Ovary (tissue), 3 donors: ENCODE measurements at regions not wholly inside any gene's neighbourhood (a gene's known extent, or its start where the extent isn't known, plus 50 kb on each side); places are given as distances from the start of the nearest gene placed in this dataset.

Experiments
- POLR2A ChIP-seq: fragments of 450-650 bp; IDR thresholded peaks from one replicate; pipeline ENCODE4 v1.6.1; 2017; ENCODE audit warnings: antibody characterized with exemption, mild to moderate bottlenecking, moderate library complexity
- TF ChIP-seq, protein P1 (sequence below), 3 donors: fragments of 450-650 bp in 2 of 3; fragments of 200-600 bp in 1 of 3; IDR thresholded peaks; one replicate each; pipeline versions ENCODE4 v1.5.1 to v1.8.0; 2016 to 2022; ENCODE audit warnings: antibody characterized with exemption in 3 of 3, mild to moderate bottlenecking in 1 of 3
- donor health status: DM: no; HTN: no; CAD: no.

DNA sequence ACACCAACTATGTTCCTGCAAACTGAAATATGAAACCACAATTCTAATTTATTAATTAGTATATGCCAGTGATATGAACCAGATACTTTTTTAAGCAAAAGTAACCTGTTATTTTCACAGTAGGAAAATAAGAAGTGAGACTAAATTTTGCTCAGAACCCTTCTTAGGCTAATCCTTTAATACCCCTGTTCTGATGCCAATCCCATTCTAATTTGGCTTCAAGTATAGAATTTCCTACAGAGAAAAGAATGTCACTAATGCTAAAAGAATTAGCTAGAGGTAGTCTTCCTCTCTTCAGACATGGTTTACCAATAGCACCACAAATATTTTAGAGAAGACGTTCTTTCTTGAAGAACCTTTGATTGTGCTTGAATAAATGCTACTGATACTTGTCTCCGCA is 758.4 kb downstream of the FLRT2 start:
- TF ChIP-seq, protein P1, sequence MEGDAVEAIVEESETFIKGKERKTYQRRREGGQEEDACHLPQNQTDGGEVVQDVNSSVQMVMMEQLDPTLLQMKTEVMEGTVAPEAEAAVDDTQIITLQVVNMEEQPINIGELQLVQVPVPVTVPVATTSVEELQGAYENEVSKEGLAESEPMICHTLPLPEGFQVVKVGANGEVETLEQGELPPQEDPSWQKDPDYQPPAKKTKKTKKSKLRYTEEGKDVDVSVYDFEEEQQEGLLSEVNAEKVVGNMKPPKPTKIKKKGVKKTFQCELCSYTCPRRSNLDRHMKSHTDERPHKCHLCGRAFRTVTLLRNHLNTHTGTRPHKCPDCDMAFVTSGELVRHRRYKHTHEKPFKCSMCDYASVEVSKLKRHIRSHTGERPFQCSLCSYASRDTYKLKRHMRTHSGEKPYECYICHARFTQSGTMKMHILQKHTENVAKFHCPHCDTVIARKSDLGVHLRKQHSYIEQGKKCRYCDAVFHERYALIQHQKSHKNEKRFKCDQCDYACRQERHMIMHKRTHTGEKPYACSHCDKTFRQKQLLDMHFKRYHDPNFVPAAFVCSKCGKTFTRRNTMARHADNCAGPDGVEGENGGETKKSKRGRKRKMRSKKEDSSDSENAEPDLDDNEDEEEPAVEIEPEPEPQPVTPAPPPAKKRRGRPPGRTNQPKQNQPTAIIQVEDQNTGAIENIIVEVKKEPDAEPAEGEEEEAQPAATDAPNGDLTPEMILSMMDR (IDR thresholded peaks at IDR 0.05): no peak
- TF ChIP-seq POLR2A: no peak
